Muscle of leg (tissue), 3 donors: ENCODE measurements at regions not wholly inside any gene's neighbourhood (a gene's known extent, or its start where the extent isn't known, plus 50 kb on each side); places are given as distances from the start of the nearest gene placed in this dataset.
"Not testable (repeated sequence)": the region's sequence is repeated elsewhere in the genome, so short reads cannot be mapped to it uniquely, and the experiment has no call there.

ENCODE experiments used
- DNase-seq: peaks from one replicate; pipeline ENCODE4 v3.0.0; 2013
- H3K27ac ChIP-seq: one replicate; pipeline ENCODE4 v1.5.1; 2013; ENCODE audit warnings: mild to moderate bottlenecking, low read length, control low read depth
- H3K27me3 ChIP-seq: one replicate; pipeline ENCODE4 v1.6.1; 2013; ENCODE audit warnings: low read length; ENCODE audit not compliant: control insufficient read depth, insufficient read depth
- H3K36me3 ChIP-seq: one replicate; pipeline ENCODE4 v1.6.1; 2013; ENCODE audit warnings: low read length; ENCODE audit not compliant: control insufficient read depth, insufficient read depth
- H3K4me1 ChIP-seq: one replicate; pipeline ENCODE4 v1.6.1; 2013; ENCODE audit warnings: low read length; ENCODE audit not compliant: control insufficient read depth, insufficient read depth
- H3K4me3 ChIP-seq: one replicate; pipeline ENCODE4 v1.5.1; 2013; ENCODE audit warnings: low read length, control low read depth
- H3K9me3 ChIP-seq: replicated peaks from 2 replicates; pipeline ENCODE4 v1.6.1; 2013; ENCODE audit warnings: low read depth, low read length; ENCODE audit not compliant: control insufficient read depth
- WGBS: methylation state at CpG from one replicate; pipeline ENCODE4 v1.1.5; 2013; ENCODE audit warnings: missing lambda C conversion rate; ENCODE audit not compliant: insufficient coverage; 5-methylcytosine and 5-hydroxymethylcytosine counted together

- H3K36me3 ChIP-seq = no peaks in the 10 kb centered on the region
- no peaks in the 10 kb centered on the region for H3K27me3 ChIP-seq
- peaks cover 6% of the 10 kb centered on the region for H3K9me3 ChIP-seq
- H3K4me1 ChIP-seq = no peaks in the 10 kb centered on the region
- 91% methylated on average over 2 of the region's 4 CpGs for WGBS
- no peak overlapping the region for H3K4me3 ChIP-seq
- no peak for DNase-seq
- H3K27ac ChIP-seq = no peak overlapping the region
Measured at GRCh38 chr9:73402081-73403028, 250.7 kb downstream of the ANXA1 start.

- no peak for DNase-seq
Measured at GRCh38 chr9:73411494-73411893, 259.8 kb downstream of the ANXA1 start.

GRCh38 chr9:73412874-73413273, 261.2 kb downstream of the ANXA1 start:
- Histone ChIP-seq H3K4me1 (no peaks in the 10 kb centered on the region), H3K36me3 (no peaks in the 10 kb centered on the region), H3K27me3 (no peaks in the 10 kb centered on the region), H3K4me3 (no peak overlapping the region), H3K27ac (no peak overlapping the region), H3K9me3 (no peaks in the 10 kb centered on the region)
- DNase-seq = no peak

More at GRCh38 chr9:73411494-73411893, 259.8 kb downstream of the ANXA1 start:
- Histone ChIP-seq H3K9me3 (no peaks in the 10 kb centered on the region), H3K4me1 (no peaks in the 10 kb centered on the region), H3K27ac (no peak overlapping the region), H3K36me3 (no peaks in the 10 kb centered on the region), H3K4me3 (no peak overlapping the region), H3K27me3 (no peaks in the 10 kb centered on the region)
- no CpG with 5 or more reads among the region's 2 CpGs for WGBS

GRCh38 chr9:73423891-73424290, 272.2 kb downstream of the ANXA1 start:
- H3K27me3 ChIP-seq = no peaks in the 10 kb centered on the region
- DNase-seq = no peak
- H3K4me3 ChIP-seq = no peak overlapping the region
- no peak overlapping the region for H3K27ac ChIP-seq
- no CpG with 5 or more reads among the region's 1 CpG for WGBS
- H3K36me3 ChIP-seq = no peaks in the 10 kb centered on the region
- H3K4me1 ChIP-seq = no peaks in the 10 kb centered on the region
- H3K9me3 ChIP-seq = no peaks in the 10 kb centered on the region

GRCh38 chr9:73426269-73426668, 274.6 kb downstream of the ANXA1 start:
- WGBS = 80% methylated on average over 1 of the region's 5 CpGs
- H3K27me3 ChIP-seq = no peaks in the 10 kb centered on the region
- H3K9me3 ChIP-seq = no peaks in the 10 kb centered on the region
- H3K4me1 ChIP-seq = no peaks in the 10 kb centered on the region
- no peaks in the 10 kb centered on the region for H3K36me3 ChIP-seq
- no peak for DNase-seq
- no peak overlapping the region for H3K27ac ChIP-seq
- no peak overlapping the region for H3K4me3 ChIP-seq

- DNase-seq = no peak
- H3K4me1 ChIP-seq = no peaks in the 10 kb centered on the region
- 100% methylated on average over 1 of the region's 2 CpGs for WGBS
Measured at GRCh38 chr9:73434826-73435225, 283.2 kb downstream of the ANXA1 start.

GRCh38 chr9:73437758-73438157, 286.1 kb downstream of the ANXA1 start:
- no peak for DNase-seq
- Histone ChIP-seq H3K36me3 (no peaks in the 10 kb centered on the region), H3K4me3 (no peak overlapping the region), H3K9me3 (no peaks in the 10 kb centered on the region), H3K4me1 (no peaks in the 10 kb centered on the region), H3K27me3 (no peaks in the 10 kb centered on the region), H3K27ac (no peak overlapping the region)
- WGBS = no CpG with 5 or more reads among the region's 1 CpG

More at GRCh38 chr9:73434826-73435225, 283.2 kb downstream of the ANXA1 start:
- H3K9me3 ChIP-seq = no peaks in the 10 kb centered on the region
- H3K4me3 ChIP-seq = no peak overlapping the region
- H3K27ac ChIP-seq = no peak overlapping the region
- H3K36me3 ChIP-seq = no peaks in the 10 kb centered on the region
- no peaks in the 10 kb centered on the region for H3K27me3 ChIP-seq

- not testable (repeated sequence) for H3K27me3 ChIP-seq, H3K9me3 ChIP-seq, H3K4me1 ChIP-seq, DNase-seq, H3K27ac ChIP-seq, H3K4me3 ChIP-seq, H3K36me3 ChIP-seq
- WGBS = no CpG with 5 or more reads among the region's 6 CpGs
Measured at GRCh38 chr9:73439839-73440238, 288.2 kb downstream of the ANXA1 start.

- no CpG with 5 or more reads among the region's 1 CpG for WGBS
- Histone ChIP-seq H3K27ac (no peak overlapping the region), H3K36me3 (no peaks in the 10 kb centered on the region), H3K27me3 (no peaks in the 10 kb centered on the region), H3K4me3 (no peak overlapping the region), H3K9me3 (no peaks in the 10 kb centered on the region), H3K4me1 (no peaks in the 10 kb centered on the region)
- no peak for DNase-seq
Measured at GRCh38 chr9:73441223-73441622, 289.6 kb downstream of the ANXA1 start.

GRCh38 chr9:73441890-73442818, 290.5 kb downstream of the ANXA1 start:
- H3K4me1 ChIP-seq = no peaks in the 10 kb centered on the region
- H3K27me3 ChIP-seq = no peaks in the 10 kb centered on the region
- no peak overlapping the region for H3K4me3 ChIP-seq
- WGBS = no CpG with 5 or more reads among the region's 5 CpGs
- no peak overlapping the region for H3K27ac ChIP-seq
- no peak for DNase-seq
- no peaks in the 10 kb centered on the region for H3K36me3 ChIP-seq
- H3K9me3 ChIP-seq = no peaks in the 10 kb centered on the region
